Smooth muscle cell (in vitro differentiated cells): ENCODE measurements at regions not wholly inside any gene's neighbourhood (a gene's known extent, or its start where the extent isn't known, plus 50 kb on each side); places are given as distances from the start of the nearest gene placed in this dataset.

Experiments
- DNase-seq: peaks from one replicate; lab custom pipeline; 2025; ENCODE audit not compliant: unreplicated experiment; lab: John Stamatoyannopoulos, UW
- H2AFZ ChIP-seq: fragments of 200-600 bp; sonication (generic); 2 replicates; pipeline ENCODE4 v1.6.0; 2016; ENCODE audit warnings: antibody characterized with exemption, low read depth, mild to moderate bottlenecking
- H3F3A ChIP-seq: fragments of 200-600 bp; sonication (generic); 2 replicates; pipeline ENCODE4 v1.6.0; 2017; ENCODE audit warnings: antibody characterized with exemption, low read depth
- H3K27ac ChIP-seq: fragments of 200-600 bp; sonication (generic); 2 replicates; pipeline ENCODE4 v1.5.1; 2016; ENCODE audit warnings: low read depth, mild to moderate bottlenecking
- H3K27me3 ChIP-seq: fragments of 200-600 bp; sonication (generic); 2 replicates; pipeline ENCODE4 v1.6.1; 2016; ENCODE audit warnings: low read depth, mild to moderate bottlenecking
- H3K36me3 ChIP-seq: fragments of 200-600 bp; sonication (generic); 2 replicates; pipeline ENCODE4 v1.5.1; 2016; ENCODE audit warnings: low read depth
- H3K4me1 ChIP-seq: fragments of 200-600 bp; sonication (generic); 2 replicates; pipeline ENCODE4 v1.5.1; 2016; ENCODE audit warnings: low read depth
- H3K4me2 ChIP-seq: fragments of 200-600 bp; sonication (generic); 2 replicates; pipeline ENCODE4 v1.6.0; 2016; ENCODE audit warnings: mild to moderate bottlenecking
- H3K4me3 ChIP-seq: fragments of 200-600 bp; sonication (generic); 2 replicates; pipeline ENCODE4 v1.5.1; 2016; ENCODE audit warnings: mild to moderate bottlenecking
- H3K79me2 ChIP-seq: fragments of 200-600 bp; sonication (generic); 2 replicates; pipeline ENCODE4 v1.6.0; 2016; ENCODE audit warnings: low read depth, mild to moderate bottlenecking
- H3K9ac ChIP-seq: fragments of 200-600 bp; sonication (generic); 2 replicates; pipeline ENCODE4 v1.6.0; 2016; ENCODE audit warnings: low read depth
- H3K9me3 ChIP-seq: fragments of 200-600 bp; sonication (generic); replicated peaks from 2 replicates; pipeline ENCODE4 v1.5.1; 2016; ENCODE audit warnings: low read depth
- H4K20me1 ChIP-seq: fragments of 200-600 bp; sonication (generic); 2 replicates; pipeline ENCODE4 v1.6.0; 2016; ENCODE audit warnings: low read depth
- WGBS: methylation state at CpG from one replicate; pipeline ENCODE4 v1.1.7; 2016; ENCODE audit warnings: low lambda C conversion rate; 5-methylcytosine and 5-hydroxymethylcytosine counted together
- TF ChIP-seq, protein P1 (sequence below): fragments of 200-600 bp; sonication (generic); IDR thresholded peaks from 2 replicates; pipeline ENCODE4 v1.5.1; 2017; ENCODE audit warnings: borderline replicate concordance, mild to moderate bottlenecking, antibody characterized with exemption; ENCODE audit not compliant: insufficient read depth, poor library complexity, severe bottlenecking

- no peak overlapping the region for H3K9ac ChIP-seq
- H3K4me2 ChIP-seq = no peak overlapping the region
- H3K36me3 ChIP-seq = no peaks in the 10 kb centered on the region
- WGBS = 50% methylated on average over 7 of the region's 7 CpGs
- no peaks in the 10 kb centered on the region for H3K79me2 ChIP-seq
- H3K27me3 ChIP-seq = peaks cover 6% of the 10 kb centered on the region
- H3K4me1 ChIP-seq = no peaks in the 10 kb centered on the region
- TF ChIP-seq, protein P1, sequence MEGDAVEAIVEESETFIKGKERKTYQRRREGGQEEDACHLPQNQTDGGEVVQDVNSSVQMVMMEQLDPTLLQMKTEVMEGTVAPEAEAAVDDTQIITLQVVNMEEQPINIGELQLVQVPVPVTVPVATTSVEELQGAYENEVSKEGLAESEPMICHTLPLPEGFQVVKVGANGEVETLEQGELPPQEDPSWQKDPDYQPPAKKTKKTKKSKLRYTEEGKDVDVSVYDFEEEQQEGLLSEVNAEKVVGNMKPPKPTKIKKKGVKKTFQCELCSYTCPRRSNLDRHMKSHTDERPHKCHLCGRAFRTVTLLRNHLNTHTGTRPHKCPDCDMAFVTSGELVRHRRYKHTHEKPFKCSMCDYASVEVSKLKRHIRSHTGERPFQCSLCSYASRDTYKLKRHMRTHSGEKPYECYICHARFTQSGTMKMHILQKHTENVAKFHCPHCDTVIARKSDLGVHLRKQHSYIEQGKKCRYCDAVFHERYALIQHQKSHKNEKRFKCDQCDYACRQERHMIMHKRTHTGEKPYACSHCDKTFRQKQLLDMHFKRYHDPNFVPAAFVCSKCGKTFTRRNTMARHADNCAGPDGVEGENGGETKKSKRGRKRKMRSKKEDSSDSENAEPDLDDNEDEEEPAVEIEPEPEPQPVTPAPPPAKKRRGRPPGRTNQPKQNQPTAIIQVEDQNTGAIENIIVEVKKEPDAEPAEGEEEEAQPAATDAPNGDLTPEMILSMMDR = no peak
- no peak overlapping the region for H2AFZ ChIP-seq
- no peaks in the 10 kb centered on the region for H3F3A ChIP-seq
- H3K9me3 ChIP-seq = no peaks in the 10 kb centered on the region
- H3K27ac ChIP-seq = no peak overlapping the region
- H4K20me1 ChIP-seq = no peaks in the 10 kb centered on the region
- H3K4me3 ChIP-seq = no peak overlapping the region
- DNase-seq = no peak
Measured at GRCh38 chr11:112408517-112408916, 147.9 kb upstream of the PLET1 start.

DNA sequence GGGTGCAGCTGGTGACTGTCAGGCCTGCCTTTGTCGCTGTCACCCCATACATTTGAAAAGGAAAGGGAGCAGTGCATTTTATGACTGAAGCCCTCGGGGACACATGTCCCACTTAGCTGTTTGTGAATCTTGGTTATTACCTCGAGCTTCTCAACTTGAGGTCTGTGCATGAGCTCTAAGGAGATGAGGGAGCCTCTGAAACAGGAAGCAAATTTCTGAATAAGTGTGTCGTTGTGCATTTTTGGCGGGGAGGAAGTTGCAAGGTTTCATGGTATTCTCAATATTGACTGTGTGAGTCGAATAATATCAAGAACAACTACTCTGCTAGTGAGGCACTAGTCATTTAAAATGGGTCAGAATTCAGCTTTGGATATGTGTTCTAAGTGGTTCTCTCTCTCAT is 149.7 kb upstream of the PLET1 start:
- H3K27me3 ChIP-seq = peaks cover 6% of the 10 kb centered on the region
- DNase-seq = no peak

DNA sequence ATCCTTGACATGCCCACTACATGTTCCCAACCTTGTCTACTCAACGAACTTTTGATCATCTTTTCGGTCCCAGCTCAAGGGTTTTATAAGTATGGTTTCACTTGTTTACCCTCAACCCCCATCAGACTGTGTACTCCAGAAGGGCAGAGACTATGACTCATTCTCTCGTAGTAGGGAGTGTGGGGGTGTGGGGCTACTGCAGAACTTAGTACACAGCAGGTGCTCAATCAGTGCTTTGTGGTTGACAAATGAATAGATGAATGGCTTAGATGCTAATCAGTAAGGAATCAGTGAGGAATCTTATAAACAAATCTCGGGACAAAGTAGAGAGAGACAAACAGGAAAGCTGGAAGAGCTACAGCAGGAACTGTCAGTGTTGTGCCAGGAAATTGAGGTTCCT is 151.7 kb upstream of the PLET1 start:
- Histone ChIP-seq H2AFZ (no peak overlapping the region), H3K4me2 (no peak overlapping the region), H3K4me3 (no peak overlapping the region), H3K4me1 (no peaks in the 10 kb centered on the region), H4K20me1 (no peaks in the 10 kb centered on the region), H3K27me3 (peaks cover 10% of the 10 kb centered on the region), H3F3A (no peaks in the 10 kb centered on the region), H3K9me3 (no peaks in the 10 kb centered on the region), H3K27ac (no peak overlapping the region), H3K9ac (no peak overlapping the region), H3K79me2 (no peaks in the 10 kb centered on the region), H3K36me3 (no peaks in the 10 kb centered on the region)
- DNase-seq = no peak
- 65% methylated on average over 4 of the region's 4 CpGs for WGBS
- TF ChIP-seq, protein P1 = no peak

More for the DNA sequence above, 149.7 kb upstream of the PLET1 start:
- no peaks in the 10 kb centered on the region for H3K9me3 ChIP-seq
- H3K9ac ChIP-seq = no peak overlapping the region
- 80% methylated on average over 6 of the region's 6 CpGs for WGBS
- H3K4me1 ChIP-seq = no peaks in the 10 kb centered on the region
- no peak overlapping the region for H3K27ac ChIP-seq
- H2AFZ ChIP-seq = no peak overlapping the region
- no peaks in the 10 kb centered on the region for H3K36me3 ChIP-seq
- no peak overlapping the region for H3K4me3 ChIP-seq
- H4K20me1 ChIP-seq = no peaks in the 10 kb centered on the region
- H3F3A ChIP-seq = no peaks in the 10 kb centered on the region
- no peaks in the 10 kb centered on the region for H3K79me2 ChIP-seq
- H3K4me2 ChIP-seq = no peak overlapping the region
- TF ChIP-seq, protein P1 = no peak

GRCh38 chr11:112417339-112417738 is 156.7 kb upstream of the PLET1 start:
- WGBS = 97% methylated on average over 3 of the region's 3 CpGs
- H3K9me3 ChIP-seq = no peaks in the 10 kb centered on the region
- H3F3A ChIP-seq = no peaks in the 10 kb centered on the region
- no peak overlapping the region for H3K4me2 ChIP-seq
- H3K27me3 ChIP-seq = peaks cover 37% of the 10 kb centered on the region
- H3K4me3 ChIP-seq = no peak overlapping the region
- H3K9ac ChIP-seq = no peak overlapping the region
- no peaks in the 10 kb centered on the region for H3K79me2 ChIP-seq
- H2AFZ ChIP-seq = no peak overlapping the region
- no peaks in the 10 kb centered on the region for H3K4me1 ChIP-seq
- TF ChIP-seq, protein P1 = no peak
- H3K36me3 ChIP-seq = no peaks in the 10 kb centered on the region
- H3K27ac ChIP-seq = no peak overlapping the region
- DNase-seq = no peak
- H4K20me1 ChIP-seq = no peaks in the 10 kb centered on the region
